LNCaP clone FGC (cell line): ENCODE measurements at regions not wholly inside any gene's neighbourhood (a gene's known extent, or its start where the extent isn't known, plus 50 kb on each side); places are given as distances from the start of the nearest gene placed in this dataset.
"Not testable (repeated sequence)": the region's sequence is repeated elsewhere in the genome, so short reads cannot be mapped to it uniquely, and the experiment has no call there.

ENCODE experiments used
- DNase-seq: peaks from one replicate; pipeline ENCODE4 v3.0.0-alpha.2; 2011; ENCODE audit warnings: low read depth
- H3K4me3 ChIP-seq: 2 replicates; pipeline ENCODE4 v1.5.1; 2011; ENCODE audit warnings: mild to moderate bottlenecking, low read depth, low read length, control low read depth
- CTCF ChIP-seq: IDR thresholded peaks from 2 replicates; pipeline ENCODE4 v1.5.1; 2012; ENCODE audit warnings: mild to moderate bottlenecking; ENCODE audit not compliant: control insufficient read depth, insufficient read depth; ENCODE audit errors: extremely low read depth

- DNase-seq = no peak
- TF ChIP-seq CTCF = no peak
- H3K4me3 ChIP-seq = no peak overlapping the region
Measured at GRCh38 chr7:65731562-65732035, 141.3 kb upstream of the VKORC1L1 start.

DNA sequence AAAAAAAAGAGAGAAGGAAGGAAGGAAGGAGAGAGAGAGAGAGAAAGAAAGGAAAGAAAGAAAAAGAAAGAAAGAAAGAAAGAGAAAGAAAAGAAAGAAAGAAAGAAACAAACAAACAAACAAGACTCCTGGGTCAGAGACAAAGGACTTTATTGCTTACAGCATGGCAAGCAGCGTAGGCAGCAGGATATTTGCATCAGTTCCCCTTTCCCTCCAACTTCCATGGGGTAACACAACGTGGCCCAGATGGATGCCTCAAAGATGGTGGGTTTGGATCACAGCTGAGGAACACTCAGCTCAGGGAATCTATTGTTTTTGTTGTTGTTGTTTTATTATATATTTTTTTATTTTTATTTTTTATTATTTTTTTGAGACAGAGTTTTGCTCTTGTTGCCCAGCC is 128.5 kb upstream of the VKORC1L1 start:
- no peak for TF ChIP-seq CTCF
- no peak for DNase-seq
- no peak overlapping the region for H3K4me3 ChIP-seq

- TF ChIP-seq CTCF = no peak
- no peak overlapping the region for H3K4me3 ChIP-seq
- no peak for DNase-seq
Measured at GRCh38 chr7:65746398-65746669, 126.5 kb upstream of the VKORC1L1 start.

- TF ChIP-seq CTCF = no peak
- H3K4me3 ChIP-seq = no peak overlapping the region
- no peak for DNase-seq
Measured at GRCh38 chr7:65749039-65749438, 123.8 kb upstream of the VKORC1L1 start.

DNA sequence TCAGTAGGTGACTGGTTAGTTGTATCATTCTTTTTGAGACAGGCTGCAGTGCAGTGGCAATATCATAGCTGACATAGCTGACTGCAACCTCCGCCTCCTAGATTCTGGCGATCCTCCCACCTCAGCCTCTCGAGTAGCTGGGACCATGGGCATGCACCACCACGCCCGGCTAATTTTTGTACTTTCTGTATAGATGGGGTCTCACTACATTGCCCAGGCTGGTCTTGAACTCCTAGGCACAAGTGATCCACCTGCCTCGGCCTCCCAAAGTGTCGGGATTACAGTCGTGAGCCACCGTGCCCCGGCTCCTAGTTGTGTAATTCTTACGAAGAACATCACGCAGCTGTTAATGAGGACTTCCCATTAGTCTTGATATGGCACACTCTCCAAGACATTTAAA is 123.4 kb upstream of the VKORC1L1 start:
- no peak for TF ChIP-seq CTCF
- no peak for DNase-seq
- H3K4me3 ChIP-seq = peak overlapping the region; percentile 93

DNA sequence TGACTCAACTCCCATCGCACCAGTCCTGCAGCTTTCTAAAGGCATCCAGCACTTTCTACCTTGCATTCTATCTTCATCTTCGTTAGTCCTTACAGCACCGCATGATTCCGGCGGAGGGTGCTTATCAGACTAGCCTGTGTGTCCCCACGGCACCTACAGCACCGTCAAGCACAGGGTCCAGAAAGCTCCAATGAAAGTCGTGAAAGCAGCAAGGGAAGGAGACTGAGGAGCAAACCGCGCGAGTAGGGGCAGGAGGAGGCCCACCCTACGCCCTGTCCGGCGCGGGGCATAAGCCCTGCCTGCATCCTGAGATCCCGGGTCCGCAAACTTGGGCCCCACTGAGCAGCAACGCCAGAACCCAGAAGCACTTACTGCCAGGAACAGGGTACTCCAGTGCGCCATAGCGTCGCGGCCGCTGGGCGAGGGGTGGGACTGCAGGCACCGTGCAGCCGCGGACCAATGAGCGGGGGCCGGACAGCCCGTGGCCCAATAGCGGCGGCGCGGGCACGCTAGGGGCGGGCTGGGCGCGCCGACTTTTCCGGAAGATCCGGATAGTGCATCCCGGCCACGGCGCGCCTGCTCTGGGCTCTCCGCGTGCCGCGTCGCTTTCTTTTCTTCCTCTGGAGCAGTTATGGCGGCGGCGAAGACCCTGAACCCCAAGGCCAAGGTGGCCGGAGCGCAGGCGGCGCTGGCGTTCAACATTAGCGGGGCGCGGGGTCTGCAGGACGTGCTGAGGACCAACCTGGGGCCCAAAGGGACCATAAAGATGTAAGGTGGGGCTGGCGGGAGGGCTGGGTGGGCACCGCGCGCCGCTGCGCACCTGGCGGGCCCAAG is 122.1 kb upstream of the VKORC1L1 start:
- DNase-seq = peak; percentile 63
- TF ChIP-seq CTCF = no peak
- peak overlapping the region; percentile 93 for H3K4me3 ChIP-seq

DNA sequence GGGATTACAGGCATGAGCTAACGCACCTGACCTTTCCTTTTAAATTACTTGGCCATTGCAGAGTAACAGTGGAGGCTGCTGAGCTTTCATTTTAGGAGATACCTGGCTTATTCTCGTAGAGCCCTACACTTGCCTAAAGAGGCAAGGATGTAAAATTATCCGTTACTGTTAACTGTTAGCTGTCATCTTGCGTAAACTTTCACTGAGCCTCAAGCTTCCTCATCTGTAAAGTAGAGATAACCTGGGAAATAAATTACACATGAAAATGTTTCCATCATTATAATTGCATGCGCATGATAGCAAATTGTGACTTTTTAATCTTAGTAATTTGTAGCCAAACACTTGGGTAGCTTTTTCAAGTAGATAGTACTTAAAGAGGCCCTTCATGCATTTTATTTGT is 118.8 kb upstream of the VKORC1L1 start:
- DNase-seq = not testable (repeated sequence)

DNA sequence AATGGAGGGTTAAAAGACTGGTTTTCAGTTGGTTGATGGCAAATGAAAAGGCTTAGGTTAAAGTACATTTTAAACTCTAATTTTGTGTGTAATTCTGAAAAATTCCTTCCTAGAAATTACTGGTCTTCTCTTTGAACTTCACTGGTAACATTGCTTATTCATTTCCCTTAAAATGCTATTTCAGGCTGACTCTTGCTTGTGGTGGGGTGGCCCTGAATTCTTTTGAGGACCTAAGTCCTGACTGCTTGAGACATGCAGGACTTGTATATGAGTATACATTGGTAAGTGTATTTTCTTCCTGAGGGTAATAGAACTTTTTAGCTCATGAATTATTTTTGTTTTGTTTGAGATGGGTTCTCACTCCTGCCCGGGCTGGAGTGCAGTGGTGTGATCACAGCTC is 113.9 kb upstream of the VKORC1L1 start:
- H3K4me3 ChIP-seq = not testable (repeated sequence)

More for the DNA sequence above, 118.8 kb upstream of the VKORC1L1 start:
- not testable (repeated sequence) for H3K4me3 ChIP-seq

GRCh38 chr7:65762712-65763111 is 110.2 kb upstream of the VKORC1L1 start:
- DNase-seq, H3K4me3 ChIP-seq: not testable (repeated sequence)

More for the DNA sequence above, 113.9 kb upstream of the VKORC1L1 start:
- DNase-seq = not testable (repeated sequence)

- DNase-seq, H3K4me3 ChIP-seq: not testable (repeated sequence)
Measured at GRCh38 chr7:65763114-65763513, 109.8 kb upstream of the VKORC1L1 start.

GRCh38 chr7:65770473-65771225 is 102.2 kb upstream of the VKORC1L1 start:
- DNase-seq = peak; percentile 61
- peak overlapping the region; percentile 75 for H3K4me3 ChIP-seq
